ENCODE measurements at regions not wholly inside any gene's neighbourhood (a gene's known extent, or its start where the extent isn't known, plus 50 kb on each side); places are given as distances from the start of the nearest gene placed in this dataset.
A peak's percentile ranks its signal among the peaks of the same experiment; 100 is the strongest.

DNA sequence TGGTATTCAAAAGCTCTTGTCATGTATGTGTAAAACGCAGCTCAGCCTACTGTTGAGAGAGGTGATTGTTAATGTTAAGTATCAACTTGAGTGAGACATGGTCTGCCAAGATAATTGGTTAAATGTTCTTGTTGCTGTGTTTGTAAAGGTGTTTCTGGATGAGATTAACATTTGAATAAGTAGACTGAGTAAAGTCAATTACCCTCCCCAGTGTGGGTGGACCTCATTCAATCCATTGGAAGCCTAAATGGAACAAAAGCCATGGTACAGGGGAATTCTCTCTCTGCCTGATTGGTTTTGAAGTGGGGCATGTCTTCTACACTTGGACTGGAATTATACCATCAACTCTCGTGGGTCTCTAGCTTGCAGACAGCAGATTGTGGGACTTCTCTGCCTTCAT, 63.8 kb upstream of the RERGL start:
- DNase-seq, result no peak
- intact Hi-C loops (cut with DNase I, micrococcal nuclease), result no loop called here
- Histone ChIP-seq H3K9me3 (peaks cover 12% of the 10 kb centered on the region), H3K4me1 (ENCODE audit: low read depth) (no peaks in the 10 kb centered on the region), H3K36me3 (ENCODE audit: low read depth) (no peaks in the 10 kb centered on the region), H3K4me3 (no peak overlapping the region)
- TF ChIP-seq, protein P1, sequence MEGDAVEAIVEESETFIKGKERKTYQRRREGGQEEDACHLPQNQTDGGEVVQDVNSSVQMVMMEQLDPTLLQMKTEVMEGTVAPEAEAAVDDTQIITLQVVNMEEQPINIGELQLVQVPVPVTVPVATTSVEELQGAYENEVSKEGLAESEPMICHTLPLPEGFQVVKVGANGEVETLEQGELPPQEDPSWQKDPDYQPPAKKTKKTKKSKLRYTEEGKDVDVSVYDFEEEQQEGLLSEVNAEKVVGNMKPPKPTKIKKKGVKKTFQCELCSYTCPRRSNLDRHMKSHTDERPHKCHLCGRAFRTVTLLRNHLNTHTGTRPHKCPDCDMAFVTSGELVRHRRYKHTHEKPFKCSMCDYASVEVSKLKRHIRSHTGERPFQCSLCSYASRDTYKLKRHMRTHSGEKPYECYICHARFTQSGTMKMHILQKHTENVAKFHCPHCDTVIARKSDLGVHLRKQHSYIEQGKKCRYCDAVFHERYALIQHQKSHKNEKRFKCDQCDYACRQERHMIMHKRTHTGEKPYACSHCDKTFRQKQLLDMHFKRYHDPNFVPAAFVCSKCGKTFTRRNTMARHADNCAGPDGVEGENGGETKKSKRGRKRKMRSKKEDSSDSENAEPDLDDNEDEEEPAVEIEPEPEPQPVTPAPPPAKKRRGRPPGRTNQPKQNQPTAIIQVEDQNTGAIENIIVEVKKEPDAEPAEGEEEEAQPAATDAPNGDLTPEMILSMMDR (IDR thresholded peaks at IDR 0.05), result no peak
- ATAC-seq, result no peak

DNA sequence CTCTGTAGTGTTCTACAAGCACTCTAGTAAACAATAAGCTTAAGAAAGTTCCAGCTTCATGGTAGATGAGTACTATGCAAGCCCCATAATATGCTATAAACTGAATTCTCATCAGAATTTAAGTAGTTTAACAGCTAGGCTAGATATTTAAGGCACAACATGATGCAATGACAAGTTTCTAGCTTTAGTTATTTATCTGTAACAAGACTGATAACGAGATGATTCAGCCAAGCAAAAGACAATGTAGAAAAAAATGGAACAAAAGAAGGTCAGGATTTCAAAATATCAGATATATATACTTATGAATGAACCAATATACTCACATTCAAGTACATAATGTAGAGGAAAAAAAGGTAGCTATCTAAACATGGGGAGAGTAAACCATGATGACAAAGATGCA, 61.0 kb upstream of the RERGL start:
- no peaks in the 10 kb centered on the region for H3K9me3 ChIP-seq
- TF ChIP-seq, protein P1 (IDR thresholded peaks at IDR 0.05), result no peak
- intact Hi-C loops (cut with DNase I, micrococcal nuclease), result no loop called here
- no peak for DNase-seq
- H3K4me1 ChIP-seq (ENCODE audit: low read depth), result no peaks in the 10 kb centered on the region
- no peak for ATAC-seq
- H3K36me3 ChIP-seq (ENCODE audit: low read depth), result no peaks in the 10 kb centered on the region
- no peak overlapping the region for H3K4me3 ChIP-seq

DNA sequence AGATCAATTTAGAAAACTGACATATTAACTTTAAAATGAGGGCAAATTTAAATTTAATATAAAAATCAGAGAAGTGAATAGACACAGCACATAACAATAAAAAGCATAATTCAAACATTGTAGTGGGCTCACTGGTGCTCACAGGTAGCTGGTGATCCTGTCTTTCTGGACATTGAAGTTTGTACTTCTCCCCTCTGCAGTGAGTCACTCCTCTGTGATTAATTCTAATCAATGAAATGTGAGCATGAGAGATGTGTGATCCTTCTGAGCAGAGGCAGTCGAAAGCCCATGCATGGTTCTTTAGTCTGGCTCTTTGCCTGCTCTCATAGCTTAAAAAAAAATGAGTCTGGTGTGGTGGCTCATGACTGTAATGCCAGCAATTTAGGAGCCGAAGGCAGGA, 59.0 kb upstream of the RERGL start:
- Histone ChIP-seq H3K9me3 (no peaks in the 10 kb centered on the region), H3K4me1 (ENCODE audit: low read depth) (no peaks in the 10 kb centered on the region), H3K4me3 (no peak overlapping the region), H3K36me3 (ENCODE audit: low read depth) (no peaks in the 10 kb centered on the region)
- intact Hi-C loops (cut with DNase I, micrococcal nuclease), result no loop called here
- TF ChIP-seq, protein P1 (IDR thresholded peaks at IDR 0.05), result no peak
- no peak for DNase-seq
- no peak for ATAC-seq

DNA sequence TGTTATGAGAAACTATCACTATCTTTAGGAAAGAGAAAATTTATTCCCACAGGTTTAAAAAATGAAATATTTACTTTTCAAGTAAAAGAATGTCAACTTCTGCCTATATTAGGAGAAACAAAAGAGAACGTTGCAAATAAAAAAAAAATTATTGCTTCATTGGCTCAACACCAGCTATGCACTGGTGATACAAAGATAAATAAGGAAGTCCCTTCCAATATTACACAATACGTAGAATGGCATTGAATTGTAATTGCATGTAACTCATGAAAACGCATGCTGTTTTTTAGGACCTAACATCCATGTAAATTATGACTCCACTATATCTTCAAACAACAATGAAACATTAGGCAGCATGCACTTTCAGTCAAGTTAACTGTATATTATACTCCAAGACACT, 56.4 kb upstream of the RERGL start:
- ATAC-seq (peak; percentile 53), DNase-seq (no peak)
- Histone ChIP-seq H3K4me3 (no peak overlapping the region), H3K9me3 (no peaks in the 10 kb centered on the region), H3K4me1 (ENCODE audit: low read depth) (peaks cover 2% of the 10 kb centered on the region), H3K36me3 (ENCODE audit: low read depth) (no peaks in the 10 kb centered on the region)
- TF ChIP-seq, protein P1 (IDR thresholded peaks at IDR 0.05), result no peak
- intact Hi-C loops (cut with DNase I, micrococcal nuclease), result no loop called here

DNA sequence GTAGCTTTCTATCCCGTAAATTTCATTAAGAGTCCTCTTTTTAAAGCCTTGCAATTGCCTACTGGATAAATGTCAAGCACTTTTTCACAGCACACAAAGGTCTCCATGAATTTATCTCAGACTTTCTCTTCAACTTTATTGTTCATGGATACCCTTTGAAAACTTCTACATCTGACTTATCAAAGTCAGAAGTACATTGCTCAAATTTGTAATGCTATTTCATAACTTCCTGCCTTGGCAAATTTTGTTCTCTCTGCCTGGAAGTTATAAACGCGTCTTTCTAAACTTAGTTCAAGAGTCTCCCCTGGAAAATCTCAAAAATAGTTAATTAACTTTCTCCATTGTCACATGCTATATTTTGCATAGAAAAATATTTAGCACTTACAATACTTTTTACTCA, 55.9 kb upstream of the RERGL start:
- TF ChIP-seq, protein P1 (IDR thresholded peaks at IDR 0.05), result no peak
- H3K9me3 ChIP-seq, result no peaks in the 10 kb centered on the region
- H3K4me1 ChIP-seq (ENCODE audit: low read depth), result peaks cover 6% of the 10 kb centered on the region
- no peak for DNase-seq
- intact Hi-C loops (cut with DNase I, micrococcal nuclease), result no loop called here
- ATAC-seq, result no peak
- no peak overlapping the region for H3K4me3 ChIP-seq
- no peaks in the 10 kb centered on the region for H3K36me3 ChIP-seq (ENCODE audit: low read depth)

All from mucosa of descending colon (tissue), 3 donors.